Panc1 (cell line): ENCODE measurements at regions not wholly inside any gene's neighbourhood (a gene's known extent, or its start where the extent isn't known, plus 50 kb on each side); places are given as distances from the start of the nearest gene placed in this dataset.

Experiments
- POLR2AphosphoS5 ChIP-seq: IDR thresholded peaks from 2 replicates; pipeline ENCODE4 v1.6.1; 2012; ENCODE audit warnings: mild to moderate bottlenecking, low read depth, low read length, moderate library complexity
- SIN3A ChIP-seq: IDR thresholded peaks from 2 replicates; pipeline ENCODE4 v1.6.1; 2012; ENCODE audit warnings: low read depth, mild to moderate bottlenecking, low read length, moderate library complexity, borderline replicate concordance; ENCODE audit not compliant: insufficient read depth
- TCF7L2 ChIP-seq: IDR thresholded peaks from 2 replicates; pipeline ENCODE4 v1.6.1; 2011; ENCODE audit warnings: mild to moderate bottlenecking, low read depth, low read length, inconsistent platforms
- TF ChIP-seq, protein P1 (sequence below): fragments of 450-650 bp; IDR thresholded peaks from 2 replicates; pipeline ENCODE4 v1.5.1; 2017; ENCODE audit warnings: mild to moderate bottlenecking

DNA sequence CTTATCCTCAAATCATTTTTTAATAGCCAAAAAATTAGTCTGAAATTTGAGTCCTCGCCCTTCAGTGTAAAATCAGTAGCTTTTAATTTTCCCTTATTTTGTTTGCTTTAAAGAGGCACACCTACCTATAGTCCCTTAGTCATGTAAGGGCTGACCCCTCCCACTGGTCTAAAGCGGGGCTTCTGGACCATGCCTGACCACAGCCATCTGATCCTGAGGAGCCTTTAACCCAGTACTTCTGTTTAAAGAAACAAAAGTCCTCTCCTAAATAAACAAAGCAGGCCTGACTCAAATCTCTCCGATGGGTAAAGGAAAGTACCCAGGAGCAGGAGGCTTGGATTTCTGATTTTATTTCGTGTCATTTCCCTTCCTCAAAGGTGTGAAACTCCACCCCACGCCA, 92.0 kb upstream of the CCL2 start:
- TF ChIP-seq, protein P1, sequence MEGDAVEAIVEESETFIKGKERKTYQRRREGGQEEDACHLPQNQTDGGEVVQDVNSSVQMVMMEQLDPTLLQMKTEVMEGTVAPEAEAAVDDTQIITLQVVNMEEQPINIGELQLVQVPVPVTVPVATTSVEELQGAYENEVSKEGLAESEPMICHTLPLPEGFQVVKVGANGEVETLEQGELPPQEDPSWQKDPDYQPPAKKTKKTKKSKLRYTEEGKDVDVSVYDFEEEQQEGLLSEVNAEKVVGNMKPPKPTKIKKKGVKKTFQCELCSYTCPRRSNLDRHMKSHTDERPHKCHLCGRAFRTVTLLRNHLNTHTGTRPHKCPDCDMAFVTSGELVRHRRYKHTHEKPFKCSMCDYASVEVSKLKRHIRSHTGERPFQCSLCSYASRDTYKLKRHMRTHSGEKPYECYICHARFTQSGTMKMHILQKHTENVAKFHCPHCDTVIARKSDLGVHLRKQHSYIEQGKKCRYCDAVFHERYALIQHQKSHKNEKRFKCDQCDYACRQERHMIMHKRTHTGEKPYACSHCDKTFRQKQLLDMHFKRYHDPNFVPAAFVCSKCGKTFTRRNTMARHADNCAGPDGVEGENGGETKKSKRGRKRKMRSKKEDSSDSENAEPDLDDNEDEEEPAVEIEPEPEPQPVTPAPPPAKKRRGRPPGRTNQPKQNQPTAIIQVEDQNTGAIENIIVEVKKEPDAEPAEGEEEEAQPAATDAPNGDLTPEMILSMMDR, result no peak
- TF ChIP-seq SIN3A (no peak), POLR2AphosphoS5 (no peak), TCF7L2 (no peak)
